Activated CD4-positive, alpha-beta T cell treated with anti-CD3 and anti-CD28 coated beads for 36 hours (primary cell): ENCODE measurements at regions not wholly inside any gene's neighbourhood (a gene's known extent, or its start where the extent isn't known, plus 50 kb on each side); places are given as distances from the start of the nearest gene placed in this dataset.
"Not testable (repeated sequence)": the region's sequence is repeated elsewhere in the genome, so short reads cannot be mapped to it uniquely, and the experiment has no call there.

Experiments
- ATAC-seq: fragments of 200-7000 bp; cut with Tn5 transposase; one replicate; pipeline ENCODE4 v1.10.0; 2021; ENCODE audit warnings: mild to moderate bottlenecking, moderate library complexity
- CTCF ChIA-PET: fragments of 350-600 bp; sonication (Branson Sonifier 250); formaldehyde crosslinking; loops from one replicate; lab custom pipeline; 2021; ENCODE audit warnings: antibody characterized with exemption; lab: Charles Lee
- POLR2A ChIA-PET: fragments of 350-600 bp; sonication (Branson Sonifier 250); formaldehyde crosslinking; loops from one replicate; lab custom pipeline; 2021; ENCODE audit warnings: antibody characterized with exemption, inconsistent platforms; lab: Charles Lee
- DNase-seq: peaks from one replicate; pipeline ENCODE4 v3.0.0-alpha.2; 2020
- H3K27ac Mint-ChIP-seq: one replicate; pipeline ENCODE4 v1.8.0; 2021; ENCODE audit warnings: mixed read lengths
- H3K27me3 Mint-ChIP-seq: one replicate; pipeline ENCODE4 v1.8.0; 2021; ENCODE audit warnings: mixed read lengths
- H3K36me3 Mint-ChIP-seq: one replicate; pipeline ENCODE4 v1.8.0; 2021; ENCODE audit warnings: low read depth, mixed read lengths
- H3K4me1 Mint-ChIP-seq: one replicate; pipeline ENCODE4 v1.8.0; 2021; ENCODE audit warnings: mixed read lengths
- H3K4me3 Mint-ChIP-seq: one replicate; pipeline ENCODE4 v1.8.0; 2021; ENCODE audit warnings: mild to moderate bottlenecking, moderate library complexity, mixed read lengths
- H3K9me3 Mint-ChIP-seq: one replicate; pipeline ENCODE4 v1.8.0; 2021; ENCODE audit warnings: low read depth, mixed read lengths
- intact Hi-C, 2 experiments: fragments of 100-400 bp; cut with DNase I in 1 of 2; cut with micrococcal nuclease in 1 of 2; formaldehyde crosslinking; loops; one replicate each; pipeline versions ENCODE4 v1.14.2 to v1.15.1; 2022 to 2024; cut with DNase I, micrococcal nuclease

DNA sequence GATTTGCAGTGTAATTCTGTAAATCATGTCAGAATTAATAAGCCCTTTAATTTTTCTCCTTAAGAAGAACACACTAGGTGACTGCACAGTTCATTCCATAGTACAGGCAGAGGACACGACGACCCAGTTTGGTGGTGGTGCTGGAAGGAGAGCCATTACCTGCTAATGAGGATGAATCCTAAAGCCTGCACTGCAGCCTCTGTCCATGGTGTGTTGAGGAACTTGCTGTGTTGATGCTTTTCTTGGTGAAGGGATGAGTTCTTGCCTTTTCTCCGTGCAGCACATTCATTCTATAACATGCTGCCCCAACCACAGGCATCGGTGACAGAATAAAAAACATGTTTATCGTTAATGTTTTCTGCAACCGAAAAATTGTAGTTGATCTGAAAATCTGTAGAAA lies 89.6 kb upstream of the VEPH1 start:
- peaks cover 10% of the 10 kb centered on the region for H3K27me3 Mint-ChIP-seq
- H3K4me3 Mint-ChIP-seq = no peak overlapping the region
- no peaks in the 10 kb centered on the region for H3K4me1 Mint-ChIP-seq
- H3K9me3 Mint-ChIP-seq = no peaks in the 10 kb centered on the region
- H3K36me3 Mint-ChIP-seq = no peaks in the 10 kb centered on the region
- intact Hi-C loops = no loop called here
- ChIA-PET CTCF (interaction anchor here (3.0 kb wide), 1 partner anchor 14 kb away, joined by 7 read pairs; no protein-coding TSS in a partner anchor), POLR2A (no interaction called here)
- no peak for ATAC-seq
- DNase-seq = no peak
- no peak overlapping the region for H3K27ac Mint-ChIP-seq

DNA sequence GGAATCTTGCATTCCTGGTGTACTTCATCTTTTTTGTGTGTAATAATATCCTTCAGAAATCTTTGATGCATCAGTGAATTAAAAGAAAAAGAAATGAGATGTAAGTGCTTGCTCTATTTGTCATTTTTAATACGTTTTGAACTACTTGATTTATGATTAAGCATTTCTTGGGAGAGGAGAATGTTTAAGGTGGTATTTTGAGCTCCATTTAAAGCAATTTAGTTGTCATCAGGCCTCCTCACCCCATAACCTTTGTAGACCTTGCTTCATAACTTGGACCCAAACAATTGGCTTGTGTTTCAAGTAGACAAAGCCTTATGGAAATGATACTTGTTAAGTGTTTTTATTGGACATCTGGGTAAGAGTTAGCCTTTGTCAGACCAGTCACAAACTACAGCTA lies 87.1 kb upstream of the VEPH1 start:
- Mint-ChIP-seq H3K4me3 (no peak overlapping the region), H3K36me3 (no peaks in the 10 kb centered on the region), H3K4me1 (no peaks in the 10 kb centered on the region), H3K27ac (no peak overlapping the region), H3K27me3 (peaks cover 9% of the 10 kb centered on the region), H3K9me3 (no peaks in the 10 kb centered on the region)
- no peak for DNase-seq
- POLR2A ChIA-PET = no interaction called here
- no peak for ATAC-seq
- CTCF ChIA-PET = interaction anchor here (0.8 to 3.0 kb wide), 2 partner anchors 16 to 574 kb away, joined by 3 to 7 read pairs; no protein-coding TSS in a partner anchor
- intact Hi-C loops = no loop called here

DNA sequence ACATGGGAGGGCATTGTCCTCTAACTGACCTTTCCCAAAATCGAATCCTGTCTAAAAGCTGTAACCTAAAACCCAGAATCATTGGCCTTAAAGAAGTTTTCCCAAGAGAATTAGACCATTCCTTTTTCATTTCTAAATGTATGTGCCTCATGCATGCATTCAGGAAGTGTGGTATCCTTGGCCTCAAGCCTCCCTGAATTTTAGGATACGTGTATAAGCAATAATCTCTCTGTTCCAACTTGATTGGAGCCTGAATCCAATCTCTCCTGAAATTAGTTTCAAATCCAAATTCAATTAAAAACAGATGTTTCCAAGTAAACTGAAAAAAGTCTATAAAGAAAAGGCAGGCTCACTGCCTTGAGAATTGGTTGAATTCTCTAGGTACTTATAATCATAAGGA lies 86.0 kb upstream of the VEPH1 start:
- Mint-ChIP-seq H3K4me3 (no peak overlapping the region), H3K9me3 (no peaks in the 10 kb centered on the region), H3K36me3 (no peaks in the 10 kb centered on the region), H3K4me1 (no peaks in the 10 kb centered on the region), H3K27me3 (peaks cover 5% of the 10 kb centered on the region), H3K27ac (no peak overlapping the region)
- DNase-seq (no peak), ATAC-seq (no peak)
- intact Hi-C loops = no loop called here
- POLR2A ChIA-PET = no interaction called here
- CTCF ChIA-PET = no interaction called here

- DNase-seq (no peak), ATAC-seq (no peak)
- intact Hi-C loops = no loop called here
- ChIA-PET CTCF (no interaction called here), POLR2A (no interaction called here)
- H3K9me3 Mint-ChIP-seq = no peaks in the 10 kb centered on the region
- no peaks in the 10 kb centered on the region for H3K4me1 Mint-ChIP-seq
- H3K27ac Mint-ChIP-seq = no peak overlapping the region
- peaks cover 5% of the 10 kb centered on the region for H3K27me3 Mint-ChIP-seq
- H3K36me3 Mint-ChIP-seq = no peaks in the 10 kb centered on the region
- H3K4me3 Mint-ChIP-seq = no peak overlapping the region
Measured at GRCh38 chr3:157588386-157589060, 85.3 kb upstream of the VEPH1 start.

DNA sequence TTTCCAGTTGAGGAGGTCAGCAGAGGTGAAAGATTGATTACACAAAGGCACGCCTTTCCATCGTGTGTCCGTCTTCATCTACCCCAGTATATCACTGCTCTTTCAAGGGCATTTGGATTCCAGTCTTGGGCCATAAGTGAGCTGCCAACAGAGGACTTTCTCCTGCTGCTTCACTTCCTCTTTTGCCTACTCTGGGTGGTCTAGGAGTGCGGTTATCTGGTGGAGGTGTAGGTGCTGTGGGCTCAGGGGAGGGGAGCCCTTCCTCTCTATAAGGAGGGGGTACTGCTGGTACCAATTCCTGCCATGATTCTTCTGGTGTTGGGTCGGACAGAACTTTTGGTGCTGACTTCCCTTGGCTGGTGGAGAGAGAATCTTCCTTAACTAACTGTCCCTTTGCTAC lies 83.1 kb upstream of the VEPH1 start:
- CTCF ChIA-PET = interaction anchor here (0.7 kb wide), 1 partner anchor 12 kb away, joined by 3 read pairs; no protein-coding TSS in a partner anchor
- Mint-ChIP-seq H3K9me3 (no peaks in the 10 kb centered on the region), H3K4me1 (no peaks in the 10 kb centered on the region), H3K27me3 (peaks cover 3% of the 10 kb centered on the region), H3K4me3 (no peak overlapping the region), H3K27ac (no peak overlapping the region), H3K36me3 (no peaks in the 10 kb centered on the region)
- ATAC-seq (no peak), DNase-seq (no peak)
- POLR2A ChIA-PET = no interaction called here
- intact Hi-C loops = no loop called here

DNA sequence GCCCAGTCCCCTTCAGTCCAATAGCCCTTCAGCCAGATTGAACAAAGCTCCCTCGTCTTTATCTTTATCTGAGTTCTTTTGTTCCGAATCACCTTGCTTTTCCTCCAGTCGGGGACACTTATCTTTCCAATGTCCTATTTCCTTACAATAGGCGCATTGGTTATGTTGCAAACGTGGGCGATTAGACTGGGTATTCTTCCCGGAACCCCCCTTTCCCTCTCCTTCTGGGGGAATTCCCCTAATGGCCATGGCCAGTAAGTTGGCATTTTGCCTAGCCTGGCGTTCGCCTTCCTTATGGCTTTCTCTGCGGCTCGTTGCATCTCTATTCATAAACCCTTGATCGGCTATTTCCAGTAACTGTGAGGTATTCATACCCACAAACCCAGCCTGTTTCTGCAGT lies 82.2 kb upstream of the VEPH1 start:
- H3K36me3 Mint-ChIP-seq = no peaks in the 10 kb centered on the region
- CTCF ChIA-PET = interaction anchor here (0.7 kb wide), 1 partner anchor 11 kb away, joined by 3 read pairs; no protein-coding TSS in a partner anchor

DNA sequence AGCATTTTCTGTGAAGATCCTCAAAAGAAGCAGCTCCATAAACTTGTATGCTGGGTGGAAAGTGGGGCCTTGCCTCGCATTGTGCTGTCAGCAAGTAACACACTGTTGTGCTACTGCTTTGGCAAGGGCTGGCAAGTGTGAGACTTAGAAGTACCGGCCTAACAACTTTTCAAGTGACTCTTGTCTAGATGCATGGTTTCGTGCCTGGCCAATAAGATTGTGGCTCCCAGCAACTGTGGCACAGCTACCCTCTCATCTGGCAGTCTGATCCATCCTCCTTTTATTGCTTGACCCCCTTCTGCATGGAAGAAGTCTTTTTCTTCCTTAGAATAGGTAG lies 79.4 kb upstream of the VEPH1 start:
- POLR2A ChIA-PET = no interaction called here
- CTCF ChIA-PET = interaction anchor here (0.9 kb wide), 2 partner anchors 9 to 10 kb away, joined by 3 to 5 read pairs; no protein-coding TSS in a partner anchor
- Mint-ChIP-seq H3K4me1 (no peaks in the 10 kb centered on the region), H3K27ac (no peak overlapping the region), H3K9me3 (no peaks in the 10 kb centered on the region), H3K27me3 (peaks cover 3% of the 10 kb centered on the region), H3K4me3 (no peak overlapping the region), H3K36me3 (no peaks in the 10 kb centered on the region)
- intact Hi-C loops = no loop called here
- no peak for DNase-seq
- ATAC-seq = no peak

More for the DNA sequence above, 82.2 kb upstream of the VEPH1 start:
- POLR2A ChIA-PET = no interaction called here
- H3K4me3 Mint-ChIP-seq = no peak overlapping the region
- H3K27ac Mint-ChIP-seq = no peak overlapping the region
- H3K9me3 Mint-ChIP-seq = no peaks in the 10 kb centered on the region
- H3K27me3 Mint-ChIP-seq = peaks cover 3% of the 10 kb centered on the region
- no peaks in the 10 kb centered on the region for H3K4me1 Mint-ChIP-seq
- DNase-seq (no peak), ATAC-seq (no peak)
- intact Hi-C loops = no loop called here

GRCh38 chr3:157581956-157582636 lies 78.9 kb upstream of the VEPH1 start:
- H3K9me3 Mint-ChIP-seq, H3K27me3 Mint-ChIP-seq, H3K27ac Mint-ChIP-seq, DNase-seq, ATAC-seq, H3K36me3 Mint-ChIP-seq, H3K4me3 Mint-ChIP-seq, H3K4me1 Mint-ChIP-seq, POLR2A ChIA-PET, intact Hi-C loops: not testable (repeated sequence)
- CTCF ChIA-PET = interaction anchor here (0.7 to 0.9 kb wide), 3 partner anchors 8 to 24 kb away, joined by 3 to 5 read pairs (median 3); no protein-coding TSS in a partner anchor

DNA sequence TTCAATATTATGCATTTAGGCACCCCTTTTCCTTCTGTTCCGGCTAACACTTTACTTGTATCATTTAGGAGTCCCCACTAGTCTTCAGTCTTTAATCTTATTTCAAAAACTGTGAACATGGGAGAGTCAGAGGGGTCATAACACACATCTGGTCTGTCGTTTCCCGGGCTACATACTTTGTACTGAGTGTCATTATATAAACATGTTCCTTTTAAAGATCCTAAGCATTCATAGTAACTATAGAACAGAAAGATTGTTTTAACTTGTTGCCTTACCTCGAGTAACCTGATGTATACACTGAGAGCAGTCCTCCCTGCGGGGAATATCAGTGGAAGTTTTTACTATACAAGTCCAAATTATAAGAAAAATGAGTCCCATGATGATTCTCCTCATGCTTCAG lies 78.2 kb upstream of the VEPH1 start:
- DNase-seq (no peak), ATAC-seq (no peak)
- Mint-ChIP-seq H3K4me1 (no peaks in the 10 kb centered on the region), H3K9me3 (no peaks in the 10 kb centered on the region), H3K4me3 (no peak overlapping the region), H3K36me3 (no peaks in the 10 kb centered on the region), H3K27ac (no peak overlapping the region), H3K27me3 (peaks cover 1% of the 10 kb centered on the region)
- CTCF ChIA-PET = no interaction called here
- POLR2A ChIA-PET = no interaction called here
- intact Hi-C loops = no loop called here

- peaks cover 6% of the 10 kb centered on the region for H3K27me3 Mint-ChIP-seq
- DNase-seq (no peak), ATAC-seq (no peak)
- CTCF ChIA-PET = interaction anchor here (3.3 kb wide), 1 partner anchor 46 kb away, joined by 13 read pairs; no protein-coding TSS in a partner anchor
- POLR2A ChIA-PET = no interaction called here
- intact Hi-C loops = no loop called here
- no peaks in the 10 kb centered on the region for H3K4me1 Mint-ChIP-seq
- H3K4me3 Mint-ChIP-seq = no peak overlapping the region
- H3K9me3 Mint-ChIP-seq = no peaks in the 10 kb centered on the region
- no peak overlapping the region for H3K27ac Mint-ChIP-seq
- H3K36me3 Mint-ChIP-seq = no peaks in the 10 kb centered on the region
Measured at GRCh38 chr3:157578181-157578580, 75.0 kb upstream of the VEPH1 start.

GRCh38 chr3:157574531-157574930 lies 71.3 kb upstream of the VEPH1 start:
- intact Hi-C loops = no loop called here
- H3K9me3 Mint-ChIP-seq = no peaks in the 10 kb centered on the region
- ChIA-PET POLR2A (no interaction called here), CTCF (interaction anchor here (0.6 to 3.3 kb wide), 10 partner anchors 8 to 360 kb away, joined by 3 to 114 read pairs (median 3); no protein-coding TSS in a partner anchor)
- H3K36me3 Mint-ChIP-seq = no peaks in the 10 kb centered on the region
- no peak overlapping the region for H3K4me3 Mint-ChIP-seq
- H3K4me1 Mint-ChIP-seq = no peaks in the 10 kb centered on the region
- H3K27ac Mint-ChIP-seq = no peak overlapping the region
- ATAC-seq = no peak
- peaks cover 12% of the 10 kb centered on the region for H3K27me3 Mint-ChIP-seq
- DNase-seq = no peak
